ENCODE measurements at regions not wholly inside any gene's neighbourhood (a gene's known extent, or its start where the extent isn't known, plus 50 kb on each side); places are given as distances from the start of the nearest gene placed in this dataset.
"Not testable (repeated sequence)": the region's sequence is repeated elsewhere in the genome, so short reads cannot be mapped to it uniquely, and the experiment has no call there.

- not testable (repeated sequence) for H3K9me3 Mint-ChIP-seq; H3K27ac Mint-ChIP-seq (ENCODE audit: unreplicated experiment); H3K4me3 Mint-ChIP-seq; H3K27me3 Mint-ChIP-seq (ENCODE audit: low read depth); DNase-seq (ENCODE audit: low read depth, low spot score); H3K4me1 Mint-ChIP-seq; H3K36me3 Mint-ChIP-seq (ENCODE audit: low read depth)
These were observed 53.3 kb upstream of the LRPAP1 start for GRCh38 chr4:3585567-3585966.

DNA sequence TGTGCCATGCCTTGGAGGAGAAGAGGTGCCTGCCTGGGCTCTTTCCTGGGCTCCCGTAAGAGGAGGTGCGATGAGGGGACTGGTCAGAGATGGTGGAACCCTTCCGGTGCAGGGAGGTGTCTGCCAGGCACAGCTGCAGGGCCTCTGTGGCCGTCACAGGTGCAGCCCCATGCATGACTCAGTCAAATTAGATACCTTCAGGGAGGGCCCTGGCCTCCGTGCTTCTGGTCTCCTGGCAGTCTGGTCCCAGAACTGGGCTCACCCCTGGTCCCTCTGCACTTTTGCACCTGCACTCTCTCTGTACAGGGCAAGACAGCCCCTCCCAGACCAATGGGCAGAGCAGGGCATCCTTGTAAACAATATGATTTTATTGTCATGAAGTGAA is 49.9 kb upstream of the LRPAP1 start:
- no peaks in the 10 kb centered on the region for H3K36me3 Mint-ChIP-seq (ENCODE audit: low read depth)
- no peak for DNase-seq (ENCODE audit: low read depth, low spot score)

More for the DNA sequence above, 49.9 kb upstream of the LRPAP1 start:
- TF ChIP-seq CTCF (conservative IDR thresholded peaks at IDR 0.05), result no peak
- H3K4me1 Mint-ChIP-seq, result peaks cover 5% of the 10 kb centered on the region
- peaks cover 9% of the 10 kb centered on the region for H3K9me3 Mint-ChIP-seq
- H3K27ac Mint-ChIP-seq (ENCODE audit: unreplicated experiment), result no peak overlapping the region
- H3K27me3 Mint-ChIP-seq (ENCODE audit: low read depth), result peaks cover 21% of the 10 kb centered on the region
- no peak overlapping the region for H3K4me3 Mint-ChIP-seq

Data from neural crest cell (in vitro differentiated cells).